K562 (cell line): ENCODE measurements at regions not wholly inside any gene's neighbourhood (a gene's known extent, or its start where the extent isn't known, plus 50 kb on each side); places are given as distances from the start of the nearest gene placed in this dataset.

Experiments
- BMI1 ChIP-seq: fragments of 150-350 bp; IDR thresholded peaks from 2 replicates; pipeline ENCODE4 v1.6.1; 2014; ENCODE audit warnings: low read length
- CTCF ChIP-seq, 3 experiments: IDR thresholded peaks in 2 of 3; conservative IDR thresholded peaks in 1 of 3; 2 replicates each; pipeline ENCODE4 v1.5.1; 2011 to 2012; ENCODE audit warnings: low read length in 3 of 3, mild to moderate bottlenecking in 3 of 3, control low read depth in 2 of 3, improper control_type of control experiment in 1 of 3, inconsistent platforms in 1 of 3, low read depth in 1 of 3, mixed read lengths in 1 of 3, moderate library complexity in 1 of 3; ENCODE audit not compliant: insufficient read depth in 2 of 3
- EZH2 ChIP-seq: IDR thresholded peaks from 2 replicates; pipeline ENCODE4 v1.6.1; 2012; ENCODE audit warnings: low read depth, mild to moderate bottlenecking, inconsistent platforms, low read length, borderline replicate concordance
- MAZ ChIP-seq, 2 experiments: fragments of 450-650 bp in 1 of 2; sonication (generic) in 1 of 2; formaldehyde crosslinking; IDR thresholded peaks in 1 of 2; conservative IDR thresholded peaks in 1 of 2; 2 replicates each; pipeline versions ENCODE4 v1.4.0 to v1.5.0; 2020; ENCODE audit warnings: mild to moderate bottlenecking in 1 of 2, missing genetic modification reagents in 1 of 2
- NRF1 ChIP-seq, 2 experiments: fragments of 450-650 bp; IDR thresholded peaks in 1 of 2; conservative IDR thresholded peaks in 1 of 2; 2 replicates each; pipeline ENCODE4 v1.6.1; 2014; ENCODE audit warnings: mild to moderate bottlenecking in 2 of 2
- RAD21 ChIP-seq, 2 experiments: fragments of 250-450 bp in 1 of 2; fragments of 450-650 bp in 1 of 2; sonication (Bioruptor Pico) in 1 of 2; formaldehyde crosslinking in 1 of 2; IDR thresholded peaks in 1 of 2; conservative IDR thresholded peaks in 1 of 2; 2 replicates each; pipeline versions ENCODE4 v1.4.0 to v1.8.0; 2020 to 2022; ENCODE audit warnings: mild to moderate bottlenecking in 2 of 2, moderate library complexity in 1 of 2
- ZFX ChIP-seq: sonication (generic); formaldehyde crosslinking; IDR thresholded peaks from 2 replicates; pipeline ENCODE4 v1.8.0; 2022; ENCODE audit warnings: mild to moderate bottlenecking, missing genetic modification reagents, moderate library complexity
- ZNF354B ChIP-seq: fragments of 250-450 bp; sonication (Bioruptor Pico); IDR thresholded peaks from 2 replicates; pipeline ENCODE4 v1.4.0; 2020

- TF ChIP-seq EZH2 (no peak), CTCF (IDR thresholded peaks at IDR 0.05 in 2 of 3, conservative IDR thresholded peaks at IDR 0.05 in 1 of 3; ENCODE audit: insufficient read depth in 2 of 3, low read depth in 1 of 3, low read length in 3 of 3) (no peak), ZFX (CRISPR knock-in tag) (no peak), MAZ (CRISPR knock-in tag; conservative IDR thresholded peaks at IDR 0.05 in 1 of 2, IDR thresholded peaks at IDR 0.05 in 1 of 2) (no peak), BMI1 (no peak), ZNF354B (CRISPR knock-in tag) (no peak), RAD21 (CRISPR knock-in tag; conservative IDR thresholded peaks at IDR 0.05 in 1 of 2, IDR thresholded peaks at IDR 0.05 in 1 of 2) (no peak), NRF1 (conservative IDR thresholded peaks at IDR 0.05 in 1 of 2, IDR thresholded peaks at IDR 0.05 in 1 of 2) (no peak)
These were observed 216.2 kb upstream of the TNP1 start for GRCh38 chr2:217076058-217076435.
